Upper lobe of left lung (tissue), 4 donors: ENCODE measurements at regions not wholly inside any gene's neighbourhood (a gene's known extent, or its start where the extent isn't known, plus 50 kb on each side); places are given as distances from the start of the nearest gene placed in this dataset.

Source experiments
- EP300 ChIP-seq, 4 donors: sonication (generic); formaldehyde crosslinking; IDR thresholded peaks; one replicate each; pipeline ENCODE4 v1.5.1; 2017; ENCODE audit warnings: antibody characterized with exemption in 4 of 4, control low read depth in 2 of 4
- TF ChIP-seq, protein P1 (sequence below), 6 experiments: fragments of 450-650 bp in 4 of 6; fragments of 200-600 bp in 2 of 6; sonication (generic) in 2 of 6; IDR thresholded peaks; one replicate each; pipeline ENCODE4 v1.5.1; 2016 to 2019; ENCODE audit warnings: antibody characterized with exemption in 6 of 6

DNA sequence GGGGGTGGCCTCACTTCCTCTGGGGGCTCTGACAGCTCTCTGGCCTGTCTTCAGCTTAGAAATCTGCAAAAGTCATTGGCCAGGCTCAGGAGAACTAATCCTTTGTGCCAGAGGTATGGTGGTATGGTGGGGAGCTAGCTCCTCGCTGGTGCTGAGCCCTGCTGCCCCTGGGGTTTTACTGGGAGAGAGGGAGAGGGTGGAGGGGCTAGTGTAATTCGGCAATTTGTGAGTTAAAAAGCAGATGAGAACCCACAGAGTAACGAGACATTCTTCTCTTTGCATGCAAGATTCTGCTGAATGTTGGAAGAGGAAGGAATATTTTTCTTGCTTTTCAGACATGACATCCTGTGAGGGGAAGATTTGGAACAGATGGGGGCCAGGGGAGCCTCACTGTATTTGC is 65.5 kb upstream of the SPRY4 start:
- no peak for TF ChIP-seq EP300 (IDR thresholded peaks at IDR 0.05)
- TF ChIP-seq, protein P1, sequence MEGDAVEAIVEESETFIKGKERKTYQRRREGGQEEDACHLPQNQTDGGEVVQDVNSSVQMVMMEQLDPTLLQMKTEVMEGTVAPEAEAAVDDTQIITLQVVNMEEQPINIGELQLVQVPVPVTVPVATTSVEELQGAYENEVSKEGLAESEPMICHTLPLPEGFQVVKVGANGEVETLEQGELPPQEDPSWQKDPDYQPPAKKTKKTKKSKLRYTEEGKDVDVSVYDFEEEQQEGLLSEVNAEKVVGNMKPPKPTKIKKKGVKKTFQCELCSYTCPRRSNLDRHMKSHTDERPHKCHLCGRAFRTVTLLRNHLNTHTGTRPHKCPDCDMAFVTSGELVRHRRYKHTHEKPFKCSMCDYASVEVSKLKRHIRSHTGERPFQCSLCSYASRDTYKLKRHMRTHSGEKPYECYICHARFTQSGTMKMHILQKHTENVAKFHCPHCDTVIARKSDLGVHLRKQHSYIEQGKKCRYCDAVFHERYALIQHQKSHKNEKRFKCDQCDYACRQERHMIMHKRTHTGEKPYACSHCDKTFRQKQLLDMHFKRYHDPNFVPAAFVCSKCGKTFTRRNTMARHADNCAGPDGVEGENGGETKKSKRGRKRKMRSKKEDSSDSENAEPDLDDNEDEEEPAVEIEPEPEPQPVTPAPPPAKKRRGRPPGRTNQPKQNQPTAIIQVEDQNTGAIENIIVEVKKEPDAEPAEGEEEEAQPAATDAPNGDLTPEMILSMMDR (IDR thresholded peaks at IDR 0.05), result no peak
